SK-N-SH (cell line): ENCODE measurements at regions not wholly inside any gene's neighbourhood (a gene's known extent, or its start where the extent isn't known, plus 50 kb on each side); places are given as distances from the start of the nearest gene placed in this dataset.

Source experiments
- CHD2 ChIP-seq: fragments of 150-350 bp; IDR thresholded peaks from 2 replicates; pipeline ENCODE4 v1.6.1; 2018; ENCODE audit warnings: low read length; ENCODE audit not compliant: partially characterized antibody
- CTCF ChIP-seq: fragments of 200-600 bp; sonication (generic); IDR thresholded peaks from 2 replicates; pipeline ENCODE4 v1.6.1; 2017; ENCODE audit warnings: antibody characterized with exemption, mild to moderate bottlenecking, moderate library complexity
- EZH2phosphoT487 ChIP-seq: fragments of 200-600 bp; sonication (generic); IDR thresholded peaks from 2 replicates; pipeline ENCODE4 v1.6.1; 2017; ENCODE audit warnings: low read depth, mixed run types, mild to moderate bottlenecking, antibody characterized with exemption, moderate library complexity, borderline replicate concordance
- FOXM1 ChIP-seq: IDR thresholded peaks from 2 replicates; pipeline ENCODE4 v1.4.0; 2012; ENCODE audit warnings: low read depth, mild to moderate bottlenecking
- MEF2A ChIP-seq: IDR thresholded peaks from 2 replicates; pipeline ENCODE4 v1.4.0; 2012; ENCODE audit warnings: low read depth, borderline replicate concordance
- POLR2AphosphoS5 ChIP-seq: IDR thresholded peaks from 2 replicates; pipeline ENCODE4 v1.6.1; 2012; ENCODE audit warnings: low read depth, low read length
- RAD21 ChIP-seq: IDR thresholded peaks from 2 replicates; pipeline ENCODE4 v1.6.1; 2012; ENCODE audit warnings: mild to moderate bottlenecking, low read length
- SMC3 ChIP-seq: IDR thresholded peaks from 2 replicates; pipeline ENCODE4 v1.6.1; 2012; ENCODE audit warnings: low read depth, low read length, improper control_type of control experiment
- TF ChIP-seq, protein P1 (sequence below): IDR thresholded peaks from 2 replicates; pipeline ENCODE4 v1.4.0; 2012; ENCODE audit warnings: low read depth

- TF ChIP-seq CTCF = no peak
- TF ChIP-seq SMC3 = no peak
- no peak for TF ChIP-seq RAD21
- TF ChIP-seq FOXM1 = no peak
- TF ChIP-seq CHD2 = no peak
- TF ChIP-seq POLR2AphosphoS5 = no peak
- TF ChIP-seq, protein P1, sequence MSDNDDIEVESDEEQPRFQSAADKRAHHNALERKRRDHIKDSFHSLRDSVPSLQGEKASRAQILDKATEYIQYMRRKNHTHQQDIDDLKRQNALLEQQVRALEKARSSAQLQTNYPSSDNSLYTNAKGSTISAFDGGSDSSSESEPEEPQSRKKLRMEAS = no peak
- no peak for TF ChIP-seq EZH2phosphoT487
- TF ChIP-seq MEF2A = no peak
Measured at GRCh38 chr12:89821896-89822295, 113.3 kb upstream of the ATP2B1 start.
